GM12864 (cell line): ENCODE measurements at regions not wholly inside any gene's neighbourhood (a gene's known extent, or its start where the extent isn't known, plus 50 kb on each side); places are given as distances from the start of the nearest gene placed in this dataset.

Source experiments
- DNase-seq: peaks from one replicate; pipeline ENCODE4 v3.0.0-alpha.2; 2011; ENCODE audit warnings: low read depth
- H3K4me3 ChIP-seq: 2 replicates; pipeline ENCODE4 v1.5.1; 2011; ENCODE audit warnings: mild to moderate bottlenecking, low read depth, low read length, control low read depth
- CTCF ChIP-seq: IDR thresholded peaks from 2 replicates; pipeline ENCODE4 v1.5.1; 2011; ENCODE audit warnings: low read depth, mild to moderate bottlenecking, moderate library complexity, low read length, control low read depth, inconsistent platforms; ENCODE audit errors: missing control alignments

- no peak for TF ChIP-seq CTCF
- DNase-seq, result no peak
- no peak overlapping the region for H3K4me3 ChIP-seq
Measured at GRCh38 chr18:60663060-60663989, 290.8 kb upstream of the MC4R start.

DNA sequence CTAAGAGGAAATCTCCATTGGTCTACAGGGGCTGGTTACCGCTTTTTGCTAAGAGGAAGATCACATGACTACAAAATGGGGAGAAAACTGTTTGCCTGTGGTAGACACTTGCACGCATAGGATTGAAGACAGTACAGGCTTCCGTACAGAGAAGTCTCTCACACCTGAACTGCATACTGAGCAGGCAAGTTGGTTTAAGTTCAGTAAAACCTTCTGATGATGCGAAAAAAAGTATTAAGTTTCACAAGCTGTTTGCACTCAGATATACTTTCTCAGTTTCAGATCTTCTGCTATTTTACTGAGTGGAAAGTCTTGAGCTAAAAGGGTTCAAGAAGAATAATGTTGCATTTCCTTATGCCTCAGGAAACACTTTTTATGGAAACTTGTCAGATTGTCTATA is 292.2 kb upstream of the MC4R start:
- no peak for TF ChIP-seq CTCF
- no peak for DNase-seq

DNA sequence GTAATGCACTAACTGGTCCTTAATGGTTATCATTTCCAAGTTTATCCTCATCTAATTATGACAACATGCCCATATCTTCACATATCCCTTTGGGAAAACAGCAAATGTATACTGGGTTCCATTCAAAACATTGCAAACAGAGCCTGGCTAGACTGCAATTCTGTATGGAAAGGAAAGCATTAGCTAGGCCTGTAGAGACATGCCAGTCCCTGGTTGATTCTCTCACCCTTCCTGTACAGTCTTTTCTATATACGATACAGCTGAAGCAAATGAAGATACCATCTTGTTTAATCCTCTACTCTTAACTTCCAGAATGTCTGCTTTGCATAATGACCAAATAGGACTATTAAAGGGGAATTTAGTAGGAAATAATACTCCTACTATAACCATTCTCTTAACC is 294.4 kb upstream of the MC4R start:
- no peak overlapping the region for H3K4me3 ChIP-seq
- no peak for TF ChIP-seq CTCF
- no peak for DNase-seq

More for the DNA sequence above, 292.2 kb upstream of the MC4R start:
- no peak overlapping the region for H3K4me3 ChIP-seq

- DNase-seq, result no peak
- no peak for TF ChIP-seq CTCF
- H3K4me3 ChIP-seq, result no peak overlapping the region
Measured at GRCh38 chr18:60668583-60668982, 296.0 kb upstream of the MC4R start.

- no peak for TF ChIP-seq CTCF
- no peak overlapping the region for H3K4me3 ChIP-seq
- DNase-seq, result no peak
Measured at GRCh38 chr18:60669938-60670337, 297.4 kb upstream of the MC4R start.

GRCh38 chr18:60671021-60671420 is 298.4 kb upstream of the MC4R start:
- TF ChIP-seq CTCF, result no peak
- DNase-seq, result no peak
- no peak overlapping the region for H3K4me3 ChIP-seq

- DNase-seq, result no peak
- TF ChIP-seq CTCF, result no peak
- H3K4me3 ChIP-seq, result no peak overlapping the region
Measured at GRCh38 chr18:60675126-60675525, 302.6 kb upstream of the MC4R start.
